WERI-Rb-1 (cell line): ENCODE measurements at regions not wholly inside any gene's neighbourhood (a gene's known extent, or its start where the extent isn't known, plus 50 kb on each side); places are given as distances from the start of the nearest gene placed in this dataset.
"Not testable (repeated sequence)": the region's sequence is repeated elsewhere in the genome, so short reads cannot be mapped to it uniquely, and the experiment has no call there.

Experiments
- DNase-seq: peaks from one replicate; pipeline ENCODE4 v3.0.0-alpha.2; 2020
- H3K27ac ChIP-seq: fragments of 250-450 bp; sonication (Bioruptor Pico); 2 replicates; pipeline ENCODE4 v1.5.1; 2020; ENCODE audit warnings: mild to moderate bottlenecking, moderate library complexity
- H3K27me3 ChIP-seq: fragments of 250-450 bp; sonication (Bioruptor Pico); 2 replicates; pipeline ENCODE4 v1.5.1; 2021; ENCODE audit warnings: mild to moderate bottlenecking, low read depth, moderate library complexity; ENCODE audit not compliant: insufficient read depth, severe bottlenecking
- H3K36me3 ChIP-seq: fragments of 250-450 bp; sonication (Bioruptor Pico); 2 replicates; pipeline ENCODE4 v1.5.1; 2020; ENCODE audit warnings: mild to moderate bottlenecking, moderate library complexity
- H3K4me3 ChIP-seq: 2 replicates; pipeline ENCODE4 v1.5.1; 2011; ENCODE audit warnings: low read depth, mild to moderate bottlenecking, control low read depth, low read length
- H3K9me3 ChIP-seq: fragments of 250-450 bp; sonication (Bioruptor Pico); 2 replicates; pipeline ENCODE4 v1.5.1; 2021; ENCODE audit warnings: mild to moderate bottlenecking, moderate library complexity; ENCODE audit not compliant: severe bottlenecking
- CTCF ChIP-seq: IDR thresholded peaks from 2 replicates; pipeline ENCODE4 v1.5.1; 2011; ENCODE audit warnings: low read depth, mild to moderate bottlenecking, control low read depth, inconsistent platforms, low read length

DNA sequence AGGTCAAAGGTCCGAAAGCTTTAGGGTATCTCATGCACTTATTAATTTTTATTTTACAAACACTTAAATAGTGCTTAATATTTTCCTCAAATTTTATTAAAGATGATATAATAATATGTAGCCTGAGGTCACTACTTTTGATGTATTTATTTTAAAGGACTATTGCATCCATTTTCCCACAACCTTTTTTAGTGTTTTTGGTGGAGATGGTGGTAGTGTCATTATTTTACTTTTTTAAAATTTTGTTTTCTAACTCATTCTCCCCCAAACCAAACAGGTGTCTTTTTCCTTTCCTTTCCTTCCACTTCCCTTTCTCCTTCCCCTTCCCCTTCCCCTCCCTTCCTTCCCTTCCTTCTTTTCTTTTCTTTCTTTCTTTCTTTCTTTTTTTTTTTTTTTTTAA, 328.6 kb downstream of the CYLC2 start:
- H3K27me3 ChIP-seq, result no peaks in the 10 kb centered on the region
- no peaks in the 10 kb centered on the region for H3K36me3 ChIP-seq
- TF ChIP-seq CTCF, result no peak
- H3K9me3 ChIP-seq, result no peaks in the 10 kb centered on the region
- DNase-seq, result no peak
- H3K4me3 ChIP-seq, result no peak overlapping the region
- H3K27ac ChIP-seq, result no peak overlapping the region

- no peak for DNase-seq
- no peaks in the 10 kb centered on the region for H3K36me3 ChIP-seq
- no peak overlapping the region for H3K4me3 ChIP-seq
- TF ChIP-seq CTCF, result no peak
- H3K9me3 ChIP-seq, result no peaks in the 10 kb centered on the region
- H3K27ac ChIP-seq, result no peak overlapping the region
- H3K27me3 ChIP-seq, result no peaks in the 10 kb centered on the region
Observed at GRCh38 chr9:103335461-103335860, 340.3 kb downstream of the CYLC2 start.

- Histone ChIP-seq H3K27me3 (no peaks in the 10 kb centered on the region), H3K36me3 (no peaks in the 10 kb centered on the region), H3K9me3 (peaks cover 7% of the 10 kb centered on the region), H3K27ac (no peak overlapping the region), H3K4me3 (no peak overlapping the region)
- TF ChIP-seq CTCF, result no peak
- no peak for DNase-seq
Observed at GRCh38 chr9:103355000-103355399, 359.9 kb downstream of the CYLC2 start.

DNA sequence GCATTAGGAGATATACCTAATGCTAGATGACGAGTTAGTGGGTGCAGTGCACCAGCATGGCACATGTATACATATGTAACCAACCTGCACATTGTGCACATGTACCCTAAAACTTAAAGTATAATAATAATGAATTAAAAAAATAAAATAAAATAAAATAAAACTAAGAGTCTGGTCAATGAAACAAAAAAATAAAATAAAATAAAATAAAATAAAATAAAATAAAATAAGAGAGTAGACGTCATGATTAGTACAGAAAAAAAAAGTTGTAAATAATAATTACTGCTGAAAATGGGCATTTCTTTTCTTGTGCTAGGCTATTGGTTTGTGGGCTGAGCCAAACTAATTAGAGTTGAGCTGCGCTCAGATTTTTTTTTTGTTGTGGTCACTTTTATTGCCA, 362.8 kb downstream of the CYLC2 start:
- H3K36me3 ChIP-seq, H3K9me3 ChIP-seq, H3K27me3 ChIP-seq, H3K27ac ChIP-seq, DNase-seq, H3K4me3 ChIP-seq: not testable (repeated sequence)

GRCh38 chr9:103361906-103362305, 366.8 kb downstream of the CYLC2 start:
- no peak for TF ChIP-seq CTCF
- no peak for DNase-seq
- no peak overlapping the region for H3K4me3 ChIP-seq
- no peaks in the 10 kb centered on the region for H3K9me3 ChIP-seq
- H3K27ac ChIP-seq, result no peak overlapping the region
- no peaks in the 10 kb centered on the region for H3K27me3 ChIP-seq
- H3K36me3 ChIP-seq, result no peaks in the 10 kb centered on the region

- H3K27ac ChIP-seq, result no peak overlapping the region
- no peak for TF ChIP-seq CTCF
- no peaks in the 10 kb centered on the region for H3K9me3 ChIP-seq
- H3K27me3 ChIP-seq, result no peaks in the 10 kb centered on the region
- H3K4me3 ChIP-seq, result no peak overlapping the region
- DNase-seq, result no peak
- no peaks in the 10 kb centered on the region for H3K36me3 ChIP-seq
Observed at GRCh38 chr9:103362986-103363385, 367.9 kb downstream of the CYLC2 start.
